ENCODE measurements at regions not wholly inside any gene's neighbourhood (a gene's known extent, or its start where the extent isn't known, plus 50 kb on each side); places are given as distances from the start of the nearest gene placed in this dataset.

DNA sequence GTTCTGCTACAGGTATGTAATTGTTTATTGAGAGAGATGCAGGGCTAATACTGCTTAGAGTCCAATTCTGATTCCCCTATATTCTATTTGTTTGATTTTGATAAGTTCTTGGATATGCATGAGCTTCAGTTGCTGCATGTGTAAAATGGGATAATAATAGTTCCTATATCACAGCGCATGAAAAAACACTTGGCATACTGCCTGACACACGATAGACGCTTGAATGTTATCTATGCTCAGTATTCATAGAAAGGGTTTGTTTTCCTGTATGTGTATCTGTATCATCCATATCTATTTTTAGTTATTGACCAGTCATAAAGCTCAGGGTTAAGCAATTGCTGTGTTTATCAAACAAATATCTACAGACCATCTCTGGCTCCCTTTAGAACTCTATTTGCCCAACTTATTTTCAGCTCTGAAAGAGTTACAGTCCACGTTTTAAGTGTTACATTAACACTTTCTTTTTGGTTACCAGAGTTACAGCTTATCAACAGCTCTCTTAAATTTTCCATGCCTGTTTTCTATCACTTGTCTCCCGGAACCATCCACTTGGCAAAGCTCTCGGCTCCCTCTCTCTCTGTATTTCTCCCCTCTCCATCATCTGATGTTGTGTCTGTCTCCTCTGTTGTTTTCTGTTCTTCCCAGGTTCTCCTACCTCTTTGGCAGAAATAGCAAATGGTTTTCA lies 334.8 kb downstream of the CBLN1 start:
- Histone ChIP-seq H3K9me3 (ENCODE audit: control insufficient read depth, insufficient read depth, low read length) (no peaks in the 10 kb centered on the region), H3F3A (ENCODE audit: control insufficient read depth, insufficient read depth) (no peaks in the 10 kb centered on the region)
- TF ChIP-seq EZH2phosphoT487 (IDR thresholded peaks at IDR 0.05; ENCODE audit: borderline replicate concordance, low read length): no peak
- TF ChIP-seq CTCF (IDR thresholded peaks at IDR 0.05; ENCODE audit: low read depth, low read length, poor library complexity, severe bottlenecking): no peak

GRCh38 chr16:48942996-48943395 lies 333.0 kb upstream of the N4BP1 start:
- H4K20me1 ChIP-seq (ENCODE audit: control insufficient read depth, insufficient read depth, low read depth, low read length): no peaks in the 10 kb centered on the region
- no peaks in the 10 kb centered on the region for H3K9me3 ChIP-seq (ENCODE audit: control insufficient read depth, insufficient read depth, low read length)
- no peak overlapping the region for H3K4me2 ChIP-seq (ENCODE audit: low read length)
- no peaks in the 10 kb centered on the region for H3K27me3 ChIP-seq (ENCODE audit: control insufficient read depth, low read length)
- no peaks in the 10 kb centered on the region for H3F3A ChIP-seq (ENCODE audit: control insufficient read depth, insufficient read depth)
- no peaks in the 10 kb centered on the region for H3K36me3 ChIP-seq (ENCODE audit: control insufficient read depth, low read length)
- H3K27ac ChIP-seq (ENCODE audit: low read depth, low read length): no peak overlapping the region
- no peak for TF ChIP-seq CTCF (IDR thresholded peaks at IDR 0.05; ENCODE audit: low read depth, low read length, poor library complexity, severe bottlenecking)
- no peak for TF ChIP-seq EZH2phosphoT487 (IDR thresholded peaks at IDR 0.05; ENCODE audit: borderline replicate concordance, low read length)
- H3K9me2 ChIP-seq (replicated peaks; ENCODE audit: control insufficient read depth, low read length): no peaks in the 10 kb centered on the region
- no peaks in the 10 kb centered on the region for H3K79me2 ChIP-seq (ENCODE audit: control insufficient read depth, low read length)
- no peaks in the 10 kb centered on the region for H3K4me1 ChIP-seq (ENCODE audit: control insufficient read depth, low read length)
- H3K4me3 ChIP-seq (ENCODE audit: low read length): no peak overlapping the region

More for the DNA sequence above, 334.8 kb downstream of the CBLN1 start:
- no peak overlapping the region for H3K4me2 ChIP-seq (ENCODE audit: low read length)
- no peaks in the 10 kb centered on the region for H3K9me2 ChIP-seq (replicated peaks; ENCODE audit: control insufficient read depth, low read length)
- H3K4me1 ChIP-seq (ENCODE audit: control insufficient read depth, low read length): no peaks in the 10 kb centered on the region
- H3K79me2 ChIP-seq (ENCODE audit: control insufficient read depth, low read length): no peaks in the 10 kb centered on the region
- no peak overlapping the region for H3K27ac ChIP-seq (ENCODE audit: low read depth, low read length)
- H3K36me3 ChIP-seq (ENCODE audit: control insufficient read depth, low read length): no peaks in the 10 kb centered on the region
- no peaks in the 10 kb centered on the region for H3K27me3 ChIP-seq (ENCODE audit: control insufficient read depth, low read length)
- no peaks in the 10 kb centered on the region for H4K20me1 ChIP-seq (ENCODE audit: control insufficient read depth, insufficient read depth, low read depth, low read length)
- no peak overlapping the region for H3K4me3 ChIP-seq (ENCODE audit: low read length)

DNA sequence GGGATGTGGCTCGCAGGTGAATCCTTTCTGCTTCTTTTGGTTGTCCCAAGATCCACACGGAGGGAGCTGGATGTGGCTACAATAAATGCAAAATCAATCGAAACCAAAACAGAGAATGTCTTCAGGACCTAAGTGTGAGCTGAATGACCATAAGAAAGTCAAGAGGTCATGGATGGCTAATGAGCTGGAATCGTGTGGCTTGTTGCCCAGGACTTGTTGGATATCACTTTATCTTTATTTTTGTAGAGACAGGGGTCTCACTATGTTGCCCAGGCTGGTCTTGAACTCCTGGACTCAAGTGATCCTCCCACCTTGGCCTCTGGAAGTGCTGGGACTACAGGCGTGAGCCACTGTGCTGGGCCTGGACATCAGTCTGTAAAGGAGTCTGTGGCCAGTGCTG lies 326.8 kb upstream of the N4BP1 start:
- H3K9me2 ChIP-seq (replicated peaks; ENCODE audit: control insufficient read depth, low read length): no peaks in the 10 kb centered on the region
- peaks cover 11% of the 10 kb centered on the region for H3K9me3 ChIP-seq (ENCODE audit: control insufficient read depth, insufficient read depth, low read length)
- H3K27ac ChIP-seq (ENCODE audit: low read depth, low read length): no peak overlapping the region
- no peaks in the 10 kb centered on the region for H3K36me3 ChIP-seq (ENCODE audit: control insufficient read depth, low read length)
- no peaks in the 10 kb centered on the region for H3K4me1 ChIP-seq (ENCODE audit: control insufficient read depth, low read length)
- no peak overlapping the region for H3K4me3 ChIP-seq (ENCODE audit: low read length)
- H3K27me3 ChIP-seq (ENCODE audit: control insufficient read depth, low read length): no peaks in the 10 kb centered on the region
- H3K4me2 ChIP-seq (ENCODE audit: low read length): no peak overlapping the region
- H3F3A ChIP-seq (ENCODE audit: control insufficient read depth, insufficient read depth): no peaks in the 10 kb centered on the region
- no peaks in the 10 kb centered on the region for H4K20me1 ChIP-seq (ENCODE audit: control insufficient read depth, insufficient read depth, low read depth, low read length)
- TF ChIP-seq CTCF (IDR thresholded peaks at IDR 0.05; ENCODE audit: low read depth, low read length, poor library complexity, severe bottlenecking) (no peak), EZH2phosphoT487 (IDR thresholded peaks at IDR 0.05; ENCODE audit: borderline replicate concordance, low read length) (no peak)
- H3K79me2 ChIP-seq (ENCODE audit: control insufficient read depth, low read length): no peaks in the 10 kb centered on the region
